GM18507 (cell line): ENCODE measurements at regions not wholly inside any gene's neighbourhood (a gene's known extent, or its start where the extent isn't known, plus 50 kb on each side); places are given as distances from the start of the nearest gene placed in this dataset.
A peak's percentile ranks its signal among the peaks of the same experiment; 100 is the strongest.
"Not testable (repeated sequence)": the region's sequence is repeated elsewhere in the genome, so short reads cannot be mapped to it uniquely, and the experiment has no call there.

Experiments used
- DNase-seq: peaks from one replicate; pipeline ENCODE4 v3.0.0; 2011; ENCODE audit warnings: low read depth; ENCODE audit not compliant: insufficient read length; ENCODE audit errors: extremely low spot score
- FAIRE-seq: peaks from 2 replicates; lab custom pipeline; 2011; peaks lifted over from hg19 to GRCh38; lab: Jason Lieb, UNC

- no peak for FAIRE-seq
- no peak for DNase-seq
These were observed 50.9 kb upstream of the PDE1A start for GRCh38 chr2:182477774-182478173.

DNA sequence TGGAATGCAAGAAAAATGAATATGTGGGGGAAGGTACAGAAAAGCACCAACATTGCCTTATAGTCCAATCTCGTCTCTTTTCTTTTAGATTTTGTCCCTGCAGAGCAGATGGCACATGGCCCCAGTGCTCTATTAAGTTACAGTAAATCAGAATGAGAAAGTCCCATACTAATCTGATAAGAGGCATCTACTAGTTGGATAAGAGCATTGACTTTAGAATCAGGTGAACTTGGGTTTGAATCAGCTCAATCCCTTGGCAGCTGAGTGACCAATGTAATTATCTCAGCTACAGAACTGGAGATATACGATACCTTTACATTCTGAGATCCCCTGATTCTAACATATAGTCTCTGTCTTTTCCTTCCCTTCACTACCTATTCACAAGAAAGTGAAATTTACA, 54.8 kb upstream of the PDE1A start:
- no peak for FAIRE-seq
- DNase-seq: no peak

DNA sequence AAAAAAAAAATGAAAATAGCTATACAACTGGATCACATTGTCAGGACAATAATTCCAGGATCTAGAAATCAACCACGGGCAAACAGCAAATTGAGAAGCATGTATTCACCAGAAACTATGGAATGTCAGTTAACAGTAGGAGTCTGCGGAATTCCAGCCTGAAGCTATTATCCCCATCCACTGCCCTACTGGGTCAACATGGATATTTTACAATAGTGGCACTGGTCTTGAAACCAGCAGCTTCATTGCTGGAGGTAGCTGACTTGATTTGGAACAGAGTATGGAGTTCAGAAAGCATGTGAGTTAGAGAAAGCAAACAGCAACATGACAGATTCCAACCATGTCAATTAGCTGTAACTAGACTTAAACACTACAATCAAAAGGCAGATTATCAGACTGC, 55.7 kb upstream of the PDE1A start:
- DNase-seq: no peak

DNA sequence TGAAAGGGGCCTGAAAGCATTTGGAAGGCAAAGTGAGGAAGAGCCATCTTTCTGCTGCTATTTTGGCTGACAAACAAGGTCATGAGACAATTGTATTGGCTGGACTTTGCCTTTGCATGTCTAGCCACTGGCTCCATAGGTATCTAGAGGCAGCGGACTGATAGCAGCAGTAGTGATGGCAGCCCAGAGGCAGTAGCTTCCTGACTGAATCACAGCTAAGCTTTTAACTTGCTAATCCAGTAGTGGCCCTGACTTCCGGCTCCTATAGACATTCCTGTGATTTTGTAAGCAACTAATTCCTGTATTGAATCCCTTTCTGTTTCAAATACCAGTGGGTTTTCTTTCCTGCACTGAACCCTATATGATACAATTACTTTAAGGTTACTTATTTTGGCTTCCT, 69.8 kb upstream of the PDE1A start:
- FAIRE-seq (no peak), DNase-seq (no peak)

More for the DNA sequence above, 55.7 kb upstream of the PDE1A start:
- no peak for FAIRE-seq

DNA sequence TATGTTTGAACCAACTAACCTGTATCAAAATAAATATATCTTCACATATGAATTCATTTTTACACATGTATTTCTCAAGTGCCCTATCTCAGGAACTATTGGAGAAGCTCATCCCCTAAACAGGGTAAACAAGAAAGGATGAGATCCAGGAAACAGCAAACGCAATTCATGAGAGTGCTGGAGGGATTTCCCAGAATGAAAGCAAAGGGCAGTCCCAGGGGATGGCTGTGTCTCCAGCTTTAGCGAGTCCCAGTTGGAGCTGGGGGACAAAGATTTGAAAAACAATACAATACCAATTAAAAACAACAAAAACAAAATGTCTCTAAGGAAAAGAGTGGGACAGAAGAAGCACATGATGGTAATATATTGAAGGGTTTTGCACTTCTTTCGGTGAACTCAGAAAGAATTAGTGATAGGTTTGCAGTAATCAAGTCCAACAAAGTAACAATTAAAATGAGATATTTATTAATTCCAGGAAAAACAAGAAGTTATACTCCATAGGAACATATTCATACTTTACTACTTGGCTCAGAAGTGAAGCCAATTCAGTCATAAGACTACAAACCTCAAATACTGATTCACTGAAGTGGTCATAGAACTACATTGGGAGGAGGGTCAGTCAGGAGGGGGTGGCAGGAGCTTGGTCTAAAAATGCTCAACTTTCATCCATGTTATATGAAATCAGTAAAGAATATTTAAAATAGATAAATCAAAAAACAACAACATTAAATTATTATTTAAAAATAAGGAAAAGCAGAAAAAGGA, 73.1 kb upstream of the PDE1A start:
- DNase-seq (no peak), FAIRE-seq (no peak)

DNA sequence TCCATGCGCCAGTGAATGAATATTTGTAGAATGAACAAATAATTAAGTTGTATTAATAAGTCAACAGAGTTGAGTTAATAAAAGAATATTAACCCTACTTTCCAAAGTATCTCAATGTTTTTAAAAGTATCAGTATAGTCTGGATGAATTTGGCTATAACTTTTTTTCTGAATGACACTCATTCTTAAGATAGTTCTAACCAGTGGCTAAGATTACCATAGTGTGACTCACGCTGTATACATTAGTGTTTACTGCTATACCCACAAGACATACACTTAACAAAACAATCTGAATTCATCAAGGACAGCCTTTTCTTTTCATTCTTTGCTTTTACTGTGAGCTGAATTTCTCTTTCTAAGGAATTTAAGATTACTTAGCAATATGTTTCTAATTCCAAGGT, 77.0 kb upstream of the PDE1A start:
- FAIRE-seq (no peak), DNase-seq (no peak)

DNA sequence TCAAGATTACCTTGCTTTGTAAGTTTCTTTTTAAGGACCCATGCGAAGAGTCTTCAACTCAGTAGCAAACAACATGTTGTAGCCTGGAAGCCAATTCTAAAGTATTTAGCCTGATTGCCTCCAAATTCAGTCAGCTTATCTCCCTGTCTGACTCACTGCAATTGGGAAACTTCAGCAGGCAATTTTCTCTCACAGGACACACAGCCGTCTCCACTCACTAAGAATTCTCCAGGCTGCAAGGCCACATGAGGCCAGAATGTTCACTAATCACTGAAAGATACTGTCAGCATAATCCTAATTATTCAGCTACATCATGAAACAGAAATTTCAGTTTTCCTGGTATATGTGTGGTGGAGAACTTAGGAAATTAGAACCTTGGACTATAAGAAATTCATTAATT, 78.1 kb upstream of the PDE1A start:
- no peak for DNase-seq
- no peak for FAIRE-seq

GRCh38 chr2:182506606-182507005, 79.8 kb upstream of the PDE1A start:
- FAIRE-seq: no peak

DNA sequence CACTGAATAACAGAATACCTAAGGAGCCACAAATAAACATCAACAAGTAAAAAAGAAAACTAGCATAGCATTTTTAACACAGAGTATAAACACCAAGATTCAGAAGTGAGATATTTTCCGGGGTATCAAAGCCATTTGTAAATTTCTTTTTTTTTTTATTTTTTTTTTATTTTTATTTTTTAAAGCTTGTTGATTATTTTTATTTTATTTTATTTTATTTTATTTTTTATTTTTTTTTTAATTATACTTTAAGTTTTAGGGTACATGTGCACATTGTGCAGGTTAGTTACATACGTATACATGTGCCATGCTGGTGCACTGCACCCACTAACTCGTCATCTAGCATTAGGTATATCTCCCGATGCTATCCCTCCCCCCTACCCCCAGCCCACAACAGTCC, 81.7 kb upstream of the PDE1A start:
- FAIRE-seq, DNase-seq: not testable (repeated sequence)

More at GRCh38 chr2:182506606-182507005, 79.8 kb upstream of the PDE1A start:
- no peak for DNase-seq

DNA sequence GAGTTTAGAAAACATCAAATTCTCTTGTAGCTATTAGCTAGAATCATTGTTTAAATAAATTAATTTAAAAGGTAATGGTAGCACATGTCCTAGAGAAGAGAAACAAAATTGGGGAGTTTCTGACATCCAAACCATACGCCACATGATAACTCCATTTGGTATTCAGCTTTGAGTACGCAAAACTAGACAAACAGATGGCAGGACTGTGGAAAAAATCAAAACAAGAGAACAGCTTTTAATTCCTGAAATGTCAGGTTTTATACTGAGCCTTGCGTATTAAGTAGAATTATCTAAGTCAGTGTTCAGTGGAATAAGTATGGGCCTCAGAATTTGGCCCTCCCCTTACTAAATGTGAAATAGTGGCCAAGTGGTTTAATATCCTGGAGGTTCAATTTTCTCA, 82.4 kb upstream of the PDE1A start:
- no peak for FAIRE-seq

GRCh38 chr2:182521453-182522404, 94.9 kb upstream of the PDE1A start:
- DNase-seq (no peak), FAIRE-seq (no peak)

More for the DNA sequence above, 82.4 kb upstream of the PDE1A start:
- no peak for DNase-seq

DNA sequence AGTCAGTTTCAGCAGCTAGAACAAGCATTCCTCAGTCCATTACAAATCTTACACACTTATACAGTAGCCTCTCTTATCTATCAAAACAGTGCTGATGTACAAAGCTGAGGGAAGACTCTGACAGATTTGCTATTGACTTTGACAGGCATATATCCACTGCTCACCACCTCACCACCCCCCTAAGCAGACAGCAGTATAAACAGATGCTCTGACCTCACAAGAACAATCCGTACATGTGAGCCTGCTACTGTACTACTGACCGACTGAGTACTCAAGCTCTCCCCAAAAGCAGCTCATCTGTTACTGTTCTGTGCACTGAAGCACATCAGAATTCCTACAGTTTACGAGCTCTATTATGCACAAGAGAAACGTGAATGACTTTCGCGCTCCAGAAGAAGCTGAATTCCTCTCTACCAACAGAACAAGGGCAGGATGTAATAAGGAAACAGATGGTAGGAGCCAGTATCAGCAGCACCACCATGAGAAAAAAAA, 95.6 kb upstream of the PDE1A start:
- DNase-seq (no peak), FAIRE-seq (peak; percentile 15)

GRCh38 chr2:182522972-182523473, 96.2 kb upstream of the PDE1A start:
- DNase-seq (no peak), FAIRE-seq (no peak)

DNA sequence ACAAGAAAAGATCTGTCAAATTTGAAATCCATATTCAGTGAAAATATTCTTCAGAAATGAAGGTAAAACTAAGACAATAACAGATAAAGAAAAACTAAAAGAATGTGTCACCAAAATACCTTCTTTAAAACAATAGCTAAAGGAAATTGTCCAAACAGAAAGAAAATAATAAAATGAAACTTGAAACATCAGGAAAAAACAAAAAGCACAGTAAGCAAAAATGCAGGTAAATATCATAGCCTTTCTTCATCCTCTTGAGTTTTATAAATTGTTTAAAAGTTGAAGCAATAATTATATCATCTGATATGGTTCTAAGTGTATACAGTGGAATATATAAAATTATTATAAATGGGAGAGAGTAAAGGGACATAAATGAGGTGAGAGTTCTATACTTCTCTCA, 103.8 kb upstream of the PDE1A start:
- DNase-seq: no peak
- FAIRE-seq: no peak

GRCh38 chr2:182540252-182540651, 113.4 kb upstream of the PDE1A start:
- FAIRE-seq (no peak), DNase-seq (no peak)

- DNase-seq (no peak), FAIRE-seq (peak; percentile 80)
These were observed 114.4 kb upstream of the PDE1A start for GRCh38 chr2:182541268-182541667.

- DNase-seq: no peak
These were observed 115.8 kb upstream of the PDE1A start for GRCh38 chr2:182542501-182543258.

GRCh38 chr2:182543741-182544525, 117.1 kb upstream of the PDE1A start:
- DNase-seq (no peak), FAIRE-seq (no peak)

More at GRCh38 chr2:182542501-182543258, 115.8 kb upstream of the PDE1A start:
- FAIRE-seq: no peak
